SIG-M5 treated with dmso at 0.1 percent for 504 hours (cell line): ENCODE measurements at regions not wholly inside any gene's neighbourhood (a gene's known extent, or its start where the extent isn't known, plus 50 kb on each side); places are given as distances from the start of the nearest gene placed in this dataset.
"Not testable (repeated sequence)": the region's sequence is repeated elsewhere in the genome, so short reads cannot be mapped to it uniquely, and the experiment has no call there.

Experiments used
- DNase-seq: peaks from one replicate; lab custom pipeline; 2025; ENCODE audit not compliant: unreplicated experiment; lab: John Stamatoyannopoulos, UW

GRCh38 chr3:86887876-86888275, 103.1 kb downstream of the VGLL3 start:
- DNase-seq, result no peak

- no peak for DNase-seq
These were observed 110.9 kb downstream of the VGLL3 start for GRCh38 chr3:86880066-86880465.

GRCh38 chr3:86876504-86877181, 114.3 kb downstream of the VGLL3 start:
- DNase-seq, result not testable (repeated sequence)

- DNase-seq, result not testable (repeated sequence)
These were observed 116.2 kb downstream of the VGLL3 start for GRCh38 chr3:86874790-86875189.

- no peak for DNase-seq
These were observed 121.4 kb downstream of the VGLL3 start for GRCh38 chr3:86869566-86869965.

GRCh38 chr3:86867982-86868381, 123.0 kb downstream of the VGLL3 start:
- DNase-seq, result no peak

GRCh38 chr3:86865506-86865905, 125.4 kb downstream of the VGLL3 start:
- DNase-seq, result no peak

- DNase-seq, result no peak
These were observed 134.2 kb downstream of the VGLL3 start for GRCh38 chr3:86856711-86857110.

- no peak for DNase-seq
These were observed 141.0 kb downstream of the VGLL3 start for GRCh38 chr3:86849991-86850390.

- DNase-seq, result no peak
These were observed 145.2 kb downstream of the VGLL3 start for GRCh38 chr3:86845726-86846125.

GRCh38 chr3:86838927-86839326, 152.0 kb downstream of the VGLL3 start:
- no peak for DNase-seq

- peak; percentile 44 for DNase-seq
These were observed 153.1 kb downstream of the VGLL3 start for GRCh38 chr3:86837871-86838270.

- no peak for DNase-seq
These were observed 160.4 kb downstream of the VGLL3 start for GRCh38 chr3:86830566-86830965.

GRCh38 chr3:86828751-86829150, 162.2 kb downstream of the VGLL3 start:
- no peak for DNase-seq

GRCh38 chr3:86827582-86827981, 163.4 kb downstream of the VGLL3 start:
- not testable (repeated sequence) for DNase-seq

GRCh38 chr3:86826292-86826691, 164.7 kb downstream of the VGLL3 start:
- no peak for DNase-seq

GRCh38 chr3:86815880-86816279, 175.1 kb downstream of the VGLL3 start:
- DNase-seq, result no peak

- DNase-seq, result no peak
These were observed 175.9 kb downstream of the VGLL3 start for GRCh38 chr3:86814918-86815655.

- DNase-seq, result no peak
These were observed 176.6 kb downstream of the VGLL3 start for GRCh38 chr3:86814321-86814720.

- no peak for DNase-seq
These were observed 189.0 kb downstream of the VGLL3 start for GRCh38 chr3:86801921-86802320.

- DNase-seq, result no peak
These were observed 189.9 kb downstream of the VGLL3 start for GRCh38 chr3:86801066-86801465.

- no peak for DNase-seq
These were observed 190.8 kb downstream of the VGLL3 start for GRCh38 chr3:86800116-86800515.

GRCh38 chr3:86797946-86798345, 193.0 kb downstream of the VGLL3 start:
- DNase-seq, result no peak
